ENCODE measurements at regions not wholly inside any gene's neighbourhood (a gene's known extent, or its start where the extent isn't known, plus 50 kb on each side); places are given as distances from the start of the nearest gene placed in this dataset.

- no peak overlapping the region for H3K4me2 ChIP-seq (ENCODE audit: unreplicated experiment)
- no peaks in the 10 kb centered on the region for H3K27me3 ChIP-seq (replicated peaks; ENCODE audit: insufficient read depth)
- no peak overlapping the region for H3K27ac ChIP-seq
- no peak for DNase-seq
- TF ChIP-seq EZH2 (IDR thresholded peaks at IDR 0.05; ENCODE audit: insufficient read depth, poor library complexity, severe bottlenecking) (no peak), EZH2phosphoT487 (IDR thresholded peaks at IDR 0.05; ENCODE audit: insufficient read depth, low read depth) (no peak)
- H2AFZ ChIP-seq: no peak overlapping the region
- no peak overlapping the region for H3K9ac ChIP-seq
- 31 to 44% methylated on average over 1 of the region's 1 CpG for WGBS, 2 experiments (ENCODE audit: low coverage in 1 of 2, low lambda C conversion rate in 2 of 2, missing lambda C conversion rate in 2 of 2)
- H3K4me3 ChIP-seq: no peak overlapping the region
- in situ Hi-C loops (cut with MboI): no loop called here
- H3K36me3 ChIP-seq (ENCODE audit: low read depth): no peaks in the 10 kb centered on the region
- H3K79me2 ChIP-seq (ENCODE audit: insufficient read depth): no peaks in the 10 kb centered on the region
- no peaks in the 10 kb centered on the region for H3F3A ChIP-seq (ENCODE audit: insufficient read depth)
- H3K9me3 ChIP-seq (ENCODE audit: low read depth): no peaks in the 10 kb centered on the region
- no peaks in the 10 kb centered on the region for H4K20me1 ChIP-seq (ENCODE audit: insufficient read depth)
- H3K4me1 ChIP-seq (ENCODE audit: insufficient read depth): peaks cover 6% of the 10 kb centered on the region; the same call in 1 of the 2 replicates
- H3K9me2 ChIP-seq (ENCODE audit: insufficient read depth): no peaks in the 10 kb centered on the region
Measured at GRCh38 chr18:34339155-34339554, 114.4 kb upstream of the NOL4 start.

DNA sequence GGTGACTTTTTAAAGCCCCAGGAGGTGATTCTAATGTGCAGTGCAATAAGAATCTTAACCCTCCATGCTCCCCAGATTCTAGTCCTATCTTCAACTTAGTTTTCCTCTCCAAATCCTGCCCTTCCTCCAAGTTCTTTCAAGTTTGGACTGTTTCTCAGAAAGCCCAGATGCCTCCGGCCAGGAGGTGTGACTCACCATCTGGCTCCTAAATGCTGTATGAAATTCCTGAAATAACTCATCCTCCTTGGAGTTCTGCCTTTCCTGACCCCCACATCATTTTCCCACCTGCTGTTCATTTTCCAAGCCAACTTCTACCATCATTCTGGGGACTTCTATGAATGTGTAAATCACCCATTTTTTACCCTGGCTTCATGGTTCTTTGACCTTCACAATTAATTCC lies 118.2 kb upstream of the NOL4 start:
- Histone ChIP-seq H3F3A (ENCODE audit: insufficient read depth) (no peaks in the 10 kb centered on the region), H3K4me3 (no peak overlapping the region), H3K27ac (no peak overlapping the region), H3K9me3 (ENCODE audit: low read depth) (no peaks in the 10 kb centered on the region), H3K4me2 (ENCODE audit: unreplicated experiment) (peak overlapping the region; percentile 28), H2AFZ (no peak overlapping the region), H3K9ac (no peak overlapping the region), H4K20me1 (ENCODE audit: insufficient read depth) (no peaks in the 10 kb centered on the region), H3K79me2 (ENCODE audit: insufficient read depth) (no peaks in the 10 kb centered on the region), H3K4me1 (ENCODE audit: insufficient read depth) (peaks cover 18% of the 10 kb centered on the region), H3K36me3 (ENCODE audit: low read depth) (no peaks in the 10 kb centered on the region), H3K27me3 (replicated peaks; ENCODE audit: insufficient read depth) (no peaks in the 10 kb centered on the region), H3K9me2 (ENCODE audit: insufficient read depth) (0 out of 2 replicates have a peak, but pooled peaks cover 2% of the 10 kb centered on the region)
- TF ChIP-seq EZH2 (IDR thresholded peaks at IDR 0.05; ENCODE audit: insufficient read depth, poor library complexity, severe bottlenecking): no peak
- DNase-seq: peak; percentile 63
- 0 to 7% methylated on average over 1 of the region's 1 CpG for WGBS, 2 experiments (ENCODE audit: low coverage in 1 of 2, low lambda C conversion rate in 2 of 2, missing lambda C conversion rate in 2 of 2)
- in situ Hi-C loops (cut with MboI): no loop called here

DNA sequence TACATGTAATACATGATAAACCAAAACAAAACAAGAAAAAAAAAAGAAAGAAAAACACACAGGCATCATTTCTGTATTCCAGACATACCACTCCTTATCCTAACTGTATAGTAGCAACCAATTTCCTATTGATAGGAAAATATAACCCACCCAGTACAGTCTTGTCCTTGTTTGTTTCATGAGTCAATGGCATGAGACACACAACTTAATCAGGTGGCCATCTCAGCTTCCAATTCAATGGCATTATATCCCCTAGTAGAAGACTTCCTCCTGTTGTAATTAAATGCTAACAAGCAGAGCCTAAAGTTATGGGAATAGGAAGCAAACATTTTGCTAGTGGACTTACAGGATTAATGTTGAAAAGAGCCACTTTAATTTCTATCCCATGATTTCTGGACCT lies 121.0 kb upstream of the NOL4 start:
- no peak overlapping the region for H2AFZ ChIP-seq
- no peaks in the 10 kb centered on the region for H3K36me3 ChIP-seq (ENCODE audit: low read depth)
- no peak overlapping the region for H3K4me3 ChIP-seq
- in situ Hi-C loops (cut with MboI): no loop called here
- H3K9me3 ChIP-seq (ENCODE audit: low read depth): no peaks in the 10 kb centered on the region
- H3K27ac ChIP-seq: no peak overlapping the region
- no peaks in the 10 kb centered on the region for H3K79me2 ChIP-seq (ENCODE audit: insufficient read depth)
- H3K4me1 ChIP-seq (ENCODE audit: insufficient read depth): peaks cover 18% of the 10 kb centered on the region
- H3K4me2 ChIP-seq (ENCODE audit: unreplicated experiment): no peak overlapping the region
- no peaks in the 10 kb centered on the region for H4K20me1 ChIP-seq (ENCODE audit: insufficient read depth)
- no peaks in the 10 kb centered on the region for H3F3A ChIP-seq (ENCODE audit: insufficient read depth)
- H3K9me2 ChIP-seq (ENCODE audit: insufficient read depth): 0 out of 2 replicates have a peak, but pooled peaks cover 2% of the 10 kb centered on the region
- DNase-seq: peak; percentile 12
- no peak overlapping the region for H3K9ac ChIP-seq
- TF ChIP-seq EZH2phosphoT487 (IDR thresholded peaks at IDR 0.05; ENCODE audit: insufficient read depth, low read depth): no peak
- no peak for TF ChIP-seq EZH2 (IDR thresholded peaks at IDR 0.05; ENCODE audit: insufficient read depth, poor library complexity, severe bottlenecking)
- no peaks in the 10 kb centered on the region for H3K27me3 ChIP-seq (replicated peaks; ENCODE audit: insufficient read depth)

DNA sequence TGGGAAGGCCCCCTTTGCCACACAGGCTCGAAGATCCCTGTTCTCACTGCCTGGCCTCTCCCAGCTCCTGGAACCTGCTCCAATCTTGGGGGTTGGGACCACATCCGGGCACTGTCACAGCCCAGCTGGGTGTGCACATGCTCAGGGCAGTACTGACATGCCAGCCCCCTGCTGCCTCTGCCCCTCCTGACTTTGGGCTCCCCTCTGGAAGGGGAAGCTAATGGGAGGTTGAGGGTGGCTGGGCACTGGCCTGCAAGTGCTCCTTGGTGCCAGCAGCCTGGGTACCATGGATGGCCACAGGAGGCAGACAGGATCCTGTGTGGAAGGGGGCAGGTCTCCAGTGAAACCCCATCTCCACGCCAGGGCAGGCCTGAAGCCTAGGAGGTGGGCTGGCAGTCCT lies 126.1 kb upstream of the NOL4 start:
- Histone ChIP-seq H3K36me3 (ENCODE audit: low read depth) (no peaks in the 10 kb centered on the region), H3K27me3 (replicated peaks; ENCODE audit: insufficient read depth) (no peaks in the 10 kb centered on the region), H3K79me2 (ENCODE audit: insufficient read depth) (no peaks in the 10 kb centered on the region), H3K4me2 (ENCODE audit: unreplicated experiment) (no peak overlapping the region), H3K4me1 (ENCODE audit: insufficient read depth) (0 out of 2 replicates have a peak, but pooled peaks cover 2% of the 10 kb centered on the region), H3K9me3 (ENCODE audit: low read depth) (no peaks in the 10 kb centered on the region), H4K20me1 (ENCODE audit: insufficient read depth) (no peaks in the 10 kb centered on the region), H3K9me2 (ENCODE audit: insufficient read depth) (0 out of 2 replicates have a peak, but pooled peaks cover 2% of the 10 kb centered on the region), H2AFZ (no peak overlapping the region), H3K9ac (no peak overlapping the region), H3K27ac (no peak overlapping the region), H3K4me3 (no peak overlapping the region), H3F3A (ENCODE audit: insufficient read depth) (no peaks in the 10 kb centered on the region)
- TF ChIP-seq EZH2 (IDR thresholded peaks at IDR 0.05; ENCODE audit: insufficient read depth, poor library complexity, severe bottlenecking): no peak
- no peak for TF ChIP-seq EZH2phosphoT487 (IDR thresholded peaks at IDR 0.05; ENCODE audit: insufficient read depth, low read depth)
- WGBS, 2 experiments (ENCODE audit: low coverage in 1 of 2, low lambda C conversion rate in 2 of 2, missing lambda C conversion rate in 2 of 2): 32 to 53% methylated on average over 3 of the region's 3 CpGs
- in situ Hi-C loops (cut with MboI): no loop called here
- DNase-seq: no peak
